ENCODE measurements at regions not wholly inside any gene's neighbourhood (a gene's known extent, or its start where the extent isn't known, plus 50 kb on each side); places are given as distances from the start of the nearest gene placed in this dataset.

DNA sequence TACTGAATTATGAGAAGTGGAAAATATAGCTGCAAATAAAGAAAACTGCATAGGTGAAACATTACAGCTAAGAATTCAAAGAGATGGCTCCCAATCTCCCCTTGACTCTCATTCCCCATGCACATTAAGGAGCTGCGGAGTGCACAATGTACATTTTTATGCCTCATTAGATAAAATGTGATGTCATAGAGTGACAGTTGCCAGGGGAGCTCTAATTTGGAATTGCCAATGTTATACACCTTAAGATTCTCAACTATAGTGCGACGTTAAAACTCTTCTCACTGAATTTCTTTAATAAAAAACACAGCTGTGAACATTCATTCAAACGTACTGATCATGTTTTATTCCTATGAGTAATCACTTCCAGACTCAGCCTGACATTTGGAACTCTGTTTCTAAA lies 386.9 kb upstream of the CELF2 start:
- TF ChIP-seq, protein P1, sequence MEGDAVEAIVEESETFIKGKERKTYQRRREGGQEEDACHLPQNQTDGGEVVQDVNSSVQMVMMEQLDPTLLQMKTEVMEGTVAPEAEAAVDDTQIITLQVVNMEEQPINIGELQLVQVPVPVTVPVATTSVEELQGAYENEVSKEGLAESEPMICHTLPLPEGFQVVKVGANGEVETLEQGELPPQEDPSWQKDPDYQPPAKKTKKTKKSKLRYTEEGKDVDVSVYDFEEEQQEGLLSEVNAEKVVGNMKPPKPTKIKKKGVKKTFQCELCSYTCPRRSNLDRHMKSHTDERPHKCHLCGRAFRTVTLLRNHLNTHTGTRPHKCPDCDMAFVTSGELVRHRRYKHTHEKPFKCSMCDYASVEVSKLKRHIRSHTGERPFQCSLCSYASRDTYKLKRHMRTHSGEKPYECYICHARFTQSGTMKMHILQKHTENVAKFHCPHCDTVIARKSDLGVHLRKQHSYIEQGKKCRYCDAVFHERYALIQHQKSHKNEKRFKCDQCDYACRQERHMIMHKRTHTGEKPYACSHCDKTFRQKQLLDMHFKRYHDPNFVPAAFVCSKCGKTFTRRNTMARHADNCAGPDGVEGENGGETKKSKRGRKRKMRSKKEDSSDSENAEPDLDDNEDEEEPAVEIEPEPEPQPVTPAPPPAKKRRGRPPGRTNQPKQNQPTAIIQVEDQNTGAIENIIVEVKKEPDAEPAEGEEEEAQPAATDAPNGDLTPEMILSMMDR (IDR thresholded peaks at IDR 0.05; ENCODE audit: low read depth, low read length, missing input control): no peak
- TF ChIP-seq JUND (IDR thresholded peaks at IDR 0.05): no peak
- TF ChIP-seq, protein P2, sequence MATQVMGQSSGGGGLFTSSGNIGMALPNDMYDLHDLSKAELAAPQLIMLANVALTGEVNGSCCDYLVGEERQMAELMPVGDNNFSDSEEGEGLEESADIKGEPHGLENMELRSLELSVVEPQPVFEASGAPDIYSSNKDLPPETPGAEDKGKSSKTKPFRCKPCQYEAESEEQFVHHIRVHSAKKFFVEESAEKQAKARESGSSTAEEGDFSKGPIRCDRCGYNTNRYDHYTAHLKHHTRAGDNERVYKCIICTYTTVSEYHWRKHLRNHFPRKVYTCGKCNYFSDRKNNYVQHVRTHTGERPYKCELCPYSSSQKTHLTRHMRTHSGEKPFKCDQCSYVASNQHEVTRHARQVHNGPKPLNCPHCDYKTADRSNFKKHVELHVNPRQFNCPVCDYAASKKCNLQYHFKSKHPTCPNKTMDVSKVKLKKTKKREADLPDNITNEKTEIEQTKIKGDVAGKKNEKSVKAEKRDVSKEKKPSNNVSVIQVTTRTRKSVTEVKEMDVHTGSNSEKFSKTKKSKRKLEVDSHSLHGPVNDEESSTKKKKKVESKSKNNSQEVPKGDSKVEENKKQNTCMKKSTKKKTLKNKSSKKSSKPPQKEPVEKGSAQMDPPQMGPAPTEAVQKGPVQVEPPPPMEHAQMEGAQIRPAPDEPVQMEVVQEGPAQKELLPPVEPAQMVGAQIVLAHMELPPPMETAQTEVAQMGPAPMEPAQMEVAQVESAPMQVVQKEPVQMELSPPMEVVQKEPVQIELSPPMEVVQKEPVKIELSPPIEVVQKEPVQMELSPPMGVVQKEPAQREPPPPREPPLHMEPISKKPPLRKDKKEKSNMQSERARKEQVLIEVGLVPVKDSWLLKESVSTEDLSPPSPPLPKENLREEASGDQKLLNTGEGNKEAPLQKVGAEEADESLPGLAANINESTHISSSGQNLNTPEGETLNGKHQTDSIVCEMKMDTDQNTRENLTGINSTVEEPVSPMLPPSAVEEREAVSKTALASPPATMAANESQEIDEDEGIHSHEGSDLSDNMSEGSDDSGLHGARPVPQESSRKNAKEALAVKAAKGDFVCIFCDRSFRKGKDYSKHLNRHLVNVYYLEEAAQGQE (IDR thresholded peaks at IDR 0.05): no peak
- TF ChIP-seq, protein P3, sequence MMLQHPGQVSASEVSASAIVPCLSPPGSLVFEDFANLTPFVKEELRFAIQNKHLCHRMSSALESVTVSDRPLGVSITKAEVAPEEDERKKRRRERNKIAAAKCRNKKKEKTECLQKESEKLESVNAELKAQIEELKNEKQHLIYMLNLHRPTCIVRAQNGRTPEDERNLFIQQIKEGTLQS (IDR thresholded peaks at IDR 0.05): no peak
- no peak for TF ChIP-seq TAF1 (conservative IDR thresholded peaks at IDR 0.05)
- no peak for TF ChIP-seq YY1 (IDR thresholded peaks at IDR 0.05)
- no peak for TF ChIP-seq RXRA (IDR thresholded peaks at IDR 0.05)
- TF ChIP-seq, protein P4, sequence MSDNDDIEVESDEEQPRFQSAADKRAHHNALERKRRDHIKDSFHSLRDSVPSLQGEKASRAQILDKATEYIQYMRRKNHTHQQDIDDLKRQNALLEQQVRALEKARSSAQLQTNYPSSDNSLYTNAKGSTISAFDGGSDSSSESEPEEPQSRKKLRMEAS (IDR thresholded peaks at IDR 0.05): no peak
- no peak for TF ChIP-seq EGR1 (IDR thresholded peaks at IDR 0.05; ENCODE audit: low read depth in 2 of 2)
- no peak for TF ChIP-seq SP1 (IDR thresholded peaks at IDR 0.05)
